NB4 (cell line): ENCODE measurements at regions not wholly inside any gene's neighbourhood (a gene's known extent, or its start where the extent isn't known, plus 50 kb on each side); places are given as distances from the start of the nearest gene placed in this dataset.

ENCODE experiments used
- CTCF ChIP-seq: IDR thresholded peaks from one replicate; pipeline ENCODE4 v1.5.1; 2012; ENCODE audit warnings: low read depth, low read length
- POLR2A ChIP-seq: IDR thresholded peaks from 2 replicates; pipeline ENCODE4 v1.6.1; 2011; ENCODE audit warnings: mild to moderate bottlenecking; ENCODE audit not compliant: insufficient read length; ENCODE audit errors: extremely low read depth

- TF ChIP-seq CTCF (no peak), POLR2A (no peak)
Observed at GRCh38 chr2:136332436-136333095, 214.6 kb upstream of the CXCR4 start.
